Medulla oblongata (tissue), 1 donor: ENCODE measurements at regions not wholly inside any gene's neighbourhood (a gene's known extent, or its start where the extent isn't known, plus 50 kb on each side); places are given as distances from the start of the nearest gene placed in this dataset.
"Not testable (repeated sequence)": the region's sequence is repeated elsewhere in the genome, so short reads cannot be mapped to it uniquely, and the experiment has no call there.

ENCODE experiments used
- DNase-seq: peaks from one replicate; pipeline ENCODE4 v3.0.0-alpha.2; 2015; ENCODE audit errors: extremely low spot score

GRCh38 chr5:134471858-134472449, 53.5 kb upstream of the JADE2 start:
- not testable (repeated sequence) for DNase-seq

DNA sequence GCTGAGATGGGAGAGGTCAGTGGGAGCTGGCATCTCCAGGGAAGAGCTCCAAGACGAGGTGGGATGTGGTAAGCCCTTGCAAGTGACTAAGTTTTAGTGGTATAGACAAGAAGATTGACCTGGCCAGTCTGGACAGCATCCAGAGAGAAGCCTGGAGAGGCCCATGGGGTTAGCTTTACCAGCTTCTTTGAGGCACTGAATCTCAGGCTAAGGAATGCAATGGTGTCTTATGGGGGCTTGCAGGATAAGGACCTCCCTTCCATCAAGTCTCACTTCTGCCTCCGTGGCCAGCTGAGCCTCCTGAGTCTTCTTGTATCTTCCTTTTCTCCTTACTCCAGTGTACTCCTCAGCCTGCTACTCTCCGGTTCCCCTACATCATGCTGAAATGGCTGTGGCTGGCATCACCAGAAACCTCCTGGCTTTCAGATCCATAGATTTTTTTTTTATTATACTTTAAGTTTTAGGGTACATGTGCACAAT, 56.5 kb upstream of the JADE2 start:
- DNase-seq = no peak

DNA sequence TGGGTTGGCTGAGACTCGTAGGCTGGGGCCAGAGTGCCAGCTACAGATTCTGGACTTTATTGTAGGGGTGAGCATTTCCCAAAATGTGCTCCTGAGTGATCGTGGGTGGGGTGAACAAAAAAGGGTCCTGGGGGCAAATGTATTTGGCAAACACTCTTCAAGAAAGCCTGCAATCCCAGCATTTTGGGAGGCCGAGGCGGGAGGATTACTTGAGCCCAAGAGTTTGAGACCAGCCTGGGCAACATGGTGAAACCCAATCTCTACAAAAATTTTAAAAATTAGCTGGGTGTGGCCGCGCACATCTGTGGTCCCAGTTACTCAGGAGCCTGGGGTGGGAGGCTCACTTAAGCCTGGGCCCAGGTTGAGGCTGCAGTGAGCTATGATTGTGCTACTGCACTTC, 55.5 kb upstream of the CDKN2AIPNL start:
- DNase-seq = no peak

DNA sequence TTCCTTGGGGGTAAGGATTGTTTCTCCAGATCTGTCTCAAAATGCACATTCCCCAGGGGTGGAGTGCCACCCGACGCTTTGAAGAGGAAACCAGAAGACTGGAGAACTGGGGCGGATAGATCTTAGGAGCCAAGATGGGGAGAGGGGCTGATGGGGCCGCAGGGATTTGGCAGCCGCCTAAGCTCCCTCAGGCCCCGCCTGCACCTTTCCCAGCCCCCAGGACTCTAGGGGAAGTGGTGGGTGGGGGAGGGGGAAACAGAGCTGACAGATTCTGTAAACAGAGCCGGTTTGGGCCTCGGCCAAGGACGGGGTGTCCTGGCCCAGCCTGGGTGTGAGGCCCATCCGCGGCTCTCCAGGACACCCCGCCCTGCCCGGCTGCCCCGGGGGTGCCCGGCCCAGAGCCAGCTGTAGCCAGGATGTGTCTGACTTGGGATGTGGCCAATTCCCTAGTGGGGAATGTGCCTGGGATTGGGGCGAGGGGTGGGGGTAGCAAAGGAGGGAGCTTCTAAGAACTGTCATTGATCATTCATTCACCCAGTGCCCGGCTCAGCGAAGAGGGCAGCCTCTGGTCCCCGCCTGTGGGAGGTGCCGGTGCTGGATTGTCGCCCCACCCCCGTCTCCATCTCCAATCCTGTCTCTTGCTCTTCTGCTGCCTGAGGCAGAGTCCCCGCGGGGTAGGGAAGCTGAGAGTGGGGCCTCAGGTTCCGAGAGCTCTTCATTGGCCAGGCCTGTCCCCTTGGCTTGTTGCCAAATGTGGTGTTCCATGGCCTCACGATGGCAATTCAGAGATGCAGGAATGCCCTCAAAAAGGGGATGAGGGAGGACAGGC, 54.8 kb upstream of the CDKN2AIPNL start:
- peak; percentile 76 for DNase-seq

DNA sequence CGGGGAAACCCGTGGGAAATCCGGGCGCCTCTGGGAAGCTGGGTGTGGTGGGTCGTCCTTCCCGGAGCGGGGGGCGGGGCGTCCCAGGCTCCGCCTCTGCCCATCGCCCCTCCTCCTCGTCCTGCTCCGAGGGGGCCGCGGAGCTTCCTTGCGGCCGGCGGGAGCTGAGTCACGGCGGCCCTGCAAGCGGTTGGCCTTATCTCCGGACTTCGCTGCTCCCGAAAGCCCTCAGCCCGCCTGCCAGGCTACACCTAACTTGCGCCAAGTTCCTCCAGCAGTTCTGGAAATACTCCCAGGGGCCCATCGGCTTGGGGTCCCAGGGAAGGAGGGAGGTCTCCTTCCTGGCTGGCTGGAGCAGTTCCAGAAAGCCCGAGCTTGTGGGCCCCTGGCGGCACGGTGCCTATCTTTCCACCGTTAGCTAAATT, 54.1 kb upstream of the CDKN2AIPNL start:
- DNase-seq = peak; percentile 60

DNA sequence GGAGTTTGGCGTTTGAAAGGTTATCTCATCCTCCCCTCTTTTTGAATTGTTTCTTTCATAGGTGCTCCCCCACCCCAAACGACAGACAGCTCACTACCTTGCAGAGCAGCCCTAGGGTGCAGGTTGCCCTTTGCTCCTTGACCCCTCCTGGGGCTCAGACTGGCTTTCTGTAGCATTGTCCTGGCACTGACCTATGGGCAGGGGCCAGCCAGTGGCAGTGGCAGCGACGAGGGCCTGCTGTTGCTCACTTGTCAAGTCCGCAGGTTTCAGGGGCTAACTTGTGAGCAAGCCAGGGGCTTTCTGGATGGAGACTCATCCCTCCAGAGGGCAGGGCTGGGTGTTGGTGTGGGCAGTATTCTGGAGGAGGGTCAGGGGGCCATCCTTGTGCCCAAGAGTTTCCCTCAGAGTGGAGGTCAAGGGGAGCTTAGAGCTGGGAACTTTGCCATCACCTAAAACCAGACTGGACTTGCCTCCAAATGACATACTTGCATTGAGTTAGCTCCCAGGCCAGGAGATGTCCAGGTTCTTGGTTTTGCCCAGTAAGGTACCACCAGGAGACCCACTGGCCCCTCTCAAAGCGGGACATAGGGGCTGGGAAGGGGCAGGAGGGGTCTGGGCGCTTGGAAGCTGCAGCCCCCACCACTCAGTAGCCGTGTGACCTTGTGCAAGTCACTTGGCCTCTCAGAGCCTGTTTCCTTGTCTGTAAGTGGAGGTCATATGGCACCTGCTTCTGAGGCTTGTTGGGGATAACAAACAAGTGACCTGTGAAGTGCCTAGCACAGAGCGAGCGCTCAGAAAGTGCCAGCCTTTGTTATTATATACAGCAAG, 53.5 kb upstream of the CDKN2AIPNL start:
- no peak for DNase-seq

GRCh38 chr5:134463991-134464760, 52.5 kb upstream of the CDKN2AIPNL start:
- no peak for DNase-seq

DNA sequence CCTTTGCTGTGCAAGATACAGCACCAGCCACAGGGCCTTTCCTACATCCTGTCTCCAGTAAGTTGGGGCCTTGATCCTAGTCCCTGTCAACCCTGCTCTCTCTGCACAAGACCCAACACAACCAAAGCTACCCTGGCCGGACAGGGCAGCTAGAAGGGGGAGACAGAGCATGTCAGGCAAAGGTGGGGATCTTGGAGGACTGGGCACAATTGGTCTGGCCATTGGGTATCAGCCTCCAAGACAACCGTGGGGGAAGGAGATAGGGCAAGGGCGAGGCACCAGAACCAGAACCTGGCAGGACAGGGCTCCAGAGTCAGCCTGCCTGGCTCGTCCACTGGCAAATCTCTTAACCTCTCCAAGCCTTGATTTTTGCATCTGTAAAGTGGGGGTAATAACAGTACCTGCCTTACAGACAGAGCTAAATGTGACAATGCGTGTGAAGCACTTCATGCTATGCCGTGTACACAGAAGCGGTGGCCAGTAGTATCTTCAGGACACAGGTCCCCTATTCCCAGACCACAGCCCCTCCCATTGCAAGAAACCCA, 51.6 kb upstream of the CDKN2AIPNL start:
- DNase-seq = no peak

DNA sequence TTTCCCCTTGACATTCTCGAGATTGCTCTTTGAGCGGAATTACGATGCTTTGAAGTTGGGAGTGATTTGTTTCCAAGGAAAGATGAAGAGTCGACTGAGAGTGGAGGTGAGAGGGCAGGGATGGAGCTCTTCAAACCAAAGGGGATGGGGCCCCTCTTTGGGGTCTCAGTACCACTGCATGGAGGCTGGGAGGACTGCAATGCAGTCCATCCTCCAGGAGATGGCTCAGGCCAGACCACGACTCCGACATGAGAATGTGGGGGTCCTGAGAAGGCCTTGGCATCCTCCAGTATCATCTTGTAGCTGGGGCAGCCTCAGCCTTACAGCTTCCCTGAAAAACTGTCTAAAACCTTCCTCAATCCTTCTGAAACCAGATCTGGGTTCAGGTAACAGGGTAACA, 51.1 kb upstream of the CDKN2AIPNL start:
- DNase-seq = no peak

- DNase-seq = no peak
Observed at GRCh38 chr5:134462047-134462575, 50.4 kb upstream of the CDKN2AIPNL start.
